GM12873 (cell line): ENCODE measurements at regions not wholly inside any gene's neighbourhood (a gene's known extent, or its start where the extent isn't known, plus 50 kb on each side); places are given as distances from the start of the nearest gene placed in this dataset.

Experiments used
- TF ChIP-seq, protein P1 (sequence below): IDR thresholded peaks from 2 replicates; pipeline ENCODE4 v1.5.1; 2012; ENCODE audit warnings: low read depth, mild to moderate bottlenecking, moderate library complexity, low read length, control low read depth; ENCODE audit not compliant: insufficient read depth; ENCODE audit errors: missing control alignments

DNA sequence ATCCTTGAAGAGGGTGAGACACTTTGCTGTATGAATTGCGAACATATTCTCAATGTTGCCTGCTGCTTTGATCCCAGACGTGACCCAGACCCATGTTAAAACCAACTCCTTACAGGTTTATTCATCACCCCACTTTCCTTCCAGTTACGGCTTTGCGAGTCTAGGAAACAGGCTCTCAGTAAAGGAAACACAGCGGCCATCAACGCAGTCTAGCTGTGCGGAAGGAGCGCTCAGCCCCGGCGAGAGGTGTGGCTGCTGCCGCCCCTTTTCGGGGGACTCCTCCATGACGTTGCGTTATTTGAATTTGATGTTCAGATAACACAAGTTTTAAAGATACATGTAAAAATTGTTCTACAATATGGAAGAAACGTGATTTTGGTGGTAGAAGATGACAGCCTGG, 206.4 kb upstream of the FAT1 start:
- TF ChIP-seq, protein P1, sequence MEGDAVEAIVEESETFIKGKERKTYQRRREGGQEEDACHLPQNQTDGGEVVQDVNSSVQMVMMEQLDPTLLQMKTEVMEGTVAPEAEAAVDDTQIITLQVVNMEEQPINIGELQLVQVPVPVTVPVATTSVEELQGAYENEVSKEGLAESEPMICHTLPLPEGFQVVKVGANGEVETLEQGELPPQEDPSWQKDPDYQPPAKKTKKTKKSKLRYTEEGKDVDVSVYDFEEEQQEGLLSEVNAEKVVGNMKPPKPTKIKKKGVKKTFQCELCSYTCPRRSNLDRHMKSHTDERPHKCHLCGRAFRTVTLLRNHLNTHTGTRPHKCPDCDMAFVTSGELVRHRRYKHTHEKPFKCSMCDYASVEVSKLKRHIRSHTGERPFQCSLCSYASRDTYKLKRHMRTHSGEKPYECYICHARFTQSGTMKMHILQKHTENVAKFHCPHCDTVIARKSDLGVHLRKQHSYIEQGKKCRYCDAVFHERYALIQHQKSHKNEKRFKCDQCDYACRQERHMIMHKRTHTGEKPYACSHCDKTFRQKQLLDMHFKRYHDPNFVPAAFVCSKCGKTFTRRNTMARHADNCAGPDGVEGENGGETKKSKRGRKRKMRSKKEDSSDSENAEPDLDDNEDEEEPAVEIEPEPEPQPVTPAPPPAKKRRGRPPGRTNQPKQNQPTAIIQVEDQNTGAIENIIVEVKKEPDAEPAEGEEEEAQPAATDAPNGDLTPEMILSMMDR: no peak

GRCh38 chr4:186931519-186931918, 207.9 kb upstream of the FAT1 start:
- TF ChIP-seq, protein P1: no peak

- TF ChIP-seq, protein P1: no peak
Measured at GRCh38 chr4:186932196-186932595, 208.5 kb upstream of the FAT1 start.

DNA sequence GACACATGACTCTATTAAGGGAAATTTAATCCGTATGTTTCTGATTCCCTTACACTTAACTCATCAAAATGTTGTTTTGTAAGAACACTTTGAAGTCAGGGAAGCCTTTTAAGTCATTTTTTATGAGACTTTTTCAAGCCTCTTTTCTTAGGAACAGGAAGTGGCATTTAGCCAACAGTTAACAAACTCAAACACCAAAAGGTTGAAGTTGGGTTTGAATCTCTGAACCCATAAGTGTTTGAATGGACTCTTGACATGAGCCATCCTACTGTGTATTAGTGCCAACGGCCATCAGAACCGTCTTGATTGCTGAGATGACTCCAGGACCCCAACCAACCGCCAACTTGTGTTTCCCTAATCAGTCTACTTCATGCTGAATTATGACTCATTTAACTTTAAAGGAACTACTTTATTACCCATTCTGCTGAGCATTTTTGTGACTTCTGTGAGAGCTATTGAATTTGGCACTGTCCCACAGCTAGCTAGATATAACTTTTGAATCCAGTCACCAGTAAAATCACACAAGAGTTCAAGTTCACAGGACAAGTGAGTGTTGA, 209.1 kb upstream of the FAT1 start:
- TF ChIP-seq, protein P1: no peak

- TF ChIP-seq, protein P1: no peak
Measured at GRCh38 chr4:186934244-186934643, 210.6 kb upstream of the FAT1 start.

- TF ChIP-seq, protein P1: no peak
Measured at GRCh38 chr4:186934841-186935443, 211.3 kb upstream of the FAT1 start.

DNA sequence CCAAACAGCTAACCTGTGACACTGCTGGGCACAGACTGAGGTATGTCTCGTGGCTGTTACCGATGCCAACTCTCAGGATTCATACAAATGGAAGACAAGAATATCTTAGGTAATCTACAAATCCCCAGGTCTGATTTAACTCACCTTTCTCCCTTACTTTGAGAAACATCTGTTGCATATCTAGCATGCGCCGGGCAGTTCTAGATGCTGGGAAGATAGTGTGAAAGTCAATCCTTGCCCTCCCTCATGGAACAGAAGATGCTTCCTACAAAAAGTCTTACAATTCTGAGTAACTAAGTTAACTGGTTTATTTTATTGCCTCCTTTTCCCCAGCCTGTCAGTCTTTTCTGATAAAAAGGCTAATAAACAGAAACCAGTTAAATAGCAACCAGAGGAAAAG, 212.2 kb upstream of the FAT1 start:
- TF ChIP-seq, protein P1: no peak
